Endodermal cell (in vitro differentiated cells): ENCODE measurements at regions not wholly inside any gene's neighbourhood (a gene's known extent, or its start where the extent isn't known, plus 50 kb on each side); places are given as distances from the start of the nearest gene placed in this dataset.

Source experiments
- DNase-seq: peaks from one replicate; pipeline ENCODE4 v3.0.0-alpha.2; 2017
- H3K27ac ChIP-seq: 2 replicates; pipeline ENCODE4 v1.5.1; 2013; ENCODE audit warnings: mild to moderate bottlenecking, low read depth, low read length, moderate library complexity
- H3K27me3 ChIP-seq: 2 replicates; pipeline ENCODE4 v1.6.1; 2013; ENCODE audit warnings: mild to moderate bottlenecking, low read length, moderate library complexity; ENCODE audit not compliant: insufficient read depth, control insufficient read depth, poor library complexity, severe bottlenecking
- H3K36me3 ChIP-seq: 2 replicates; pipeline ENCODE4 v1.7.0; 2013; ENCODE audit warnings: mild to moderate bottlenecking, low read length, moderate library complexity; ENCODE audit not compliant: control insufficient read depth, insufficient read depth
- H3K4me1 ChIP-seq: one replicate; pipeline ENCODE4 v1.7.0; 2013; ENCODE audit warnings: low read length; ENCODE audit not compliant: control insufficient read depth, insufficient read depth
- H3K4me3 ChIP-seq: 2 replicates; pipeline ENCODE4 v1.5.1; 2013; ENCODE audit warnings: mild to moderate bottlenecking, low read length, moderate library complexity
- H3K9ac ChIP-seq: 2 replicates; pipeline ENCODE4 v1.6.1; 2013; ENCODE audit warnings: mild to moderate bottlenecking, low read length, moderate library complexity; ENCODE audit not compliant: poor library complexity, severe bottlenecking; ENCODE audit errors: extremely low read depth
- H3K9me3 ChIP-seq: 2 replicates; pipeline ENCODE4 v1.6.1; 2013; ENCODE audit warnings: mild to moderate bottlenecking, low read length, moderate library complexity; ENCODE audit not compliant: control insufficient read depth
- H3K27ac Mint-ChIP-seq: 2 replicates; pipeline ENCODE4 v1.8.0; 2020; ENCODE audit warnings: mixed read lengths
- H3K27me3 Mint-ChIP-seq: 2 replicates; pipeline ENCODE4 v1.8.0; 2021; ENCODE audit warnings: mild to moderate bottlenecking, mixed read lengths; ENCODE audit not compliant: insufficient read depth
- H3K36me3 Mint-ChIP-seq: 2 replicates; pipeline ENCODE4 v1.8.0; 2020; ENCODE audit warnings: low read depth, mixed read lengths
- H3K4me1 Mint-ChIP-seq: 2 replicates; pipeline ENCODE4 v1.8.0; 2020; ENCODE audit warnings: mixed read lengths
- H3K4me3 Mint-ChIP-seq: 2 replicates; pipeline ENCODE4 v1.8.0; 2020; ENCODE audit warnings: mild to moderate bottlenecking, moderate library complexity, mixed read lengths
- H3K9me3 Mint-ChIP-seq: 2 replicates; pipeline ENCODE4 v1.8.0; 2020; ENCODE audit warnings: mild to moderate bottlenecking, mixed read lengths
- CTCF ChIP-seq: fragments of 200-600 bp; sonication (generic); conservative IDR thresholded peaks from 2 replicates; pipeline ENCODE4 v1.5.0; 2021; ENCODE audit warnings: antibody characterized with exemption, mild to moderate bottlenecking
- WGBS, 2 experiments: methylation state at CpG; one replicate each; pipeline versions ENCODE4 v1.1.5 to v1.1.7; 2013; ENCODE audit warnings: missing lambda C conversion rate in 2 of 2, mixed read lengths in 1 of 2; ENCODE audit not compliant: insufficient coverage in 1 of 2, insufficient read length in 1 of 2; 5-methylcytosine and 5-hydroxymethylcytosine counted together

GRCh38 chr1:234906654-234907053 is 222.0 kb downstream of the TOMM20 start:
- no peaks in the 10 kb centered on the region for H3K9me3 ChIP-seq
- H3K27ac ChIP-seq: no peak overlapping the region
- peaks cover 2% of the 10 kb centered on the region for H3K4me1 ChIP-seq
- Mint-ChIP-seq H3K27ac (no peak overlapping the region), H3K27me3 (no peaks in the 10 kb centered on the region), H3K4me1 (peaks cover 20% of the 10 kb centered on the region), H3K9me3 (no peaks in the 10 kb centered on the region), H3K4me3 (no peak overlapping the region), H3K36me3 (no peaks in the 10 kb centered on the region)
- H3K9ac ChIP-seq: no peak overlapping the region
- WGBS, 2 experiments: 85% methylated on average over 2 to 5 of the region's 5 CpGs
- DNase-seq: no peak
- H3K4me3 ChIP-seq: no peak overlapping the region
- H3K27me3 ChIP-seq: no peaks in the 10 kb centered on the region
- no peak for TF ChIP-seq CTCF
- H3K36me3 ChIP-seq: no peaks in the 10 kb centered on the region

- H3K9me3 Mint-ChIP-seq: no peaks in the 10 kb centered on the region
- H3K27ac Mint-ChIP-seq: no peak overlapping the region
- no peak overlapping the region for H3K4me3 ChIP-seq
- peaks cover 2% of the 10 kb centered on the region for H3K27me3 Mint-ChIP-seq
- WGBS, 2 experiments: 87 to 95% methylated on average over 4 to 7 of the region's 7 CpGs
- no peaks in the 10 kb centered on the region for H3K9me3 ChIP-seq
- no peaks in the 10 kb centered on the region for H3K27me3 ChIP-seq
- no peaks in the 10 kb centered on the region for H3K36me3 Mint-ChIP-seq
- H3K27ac ChIP-seq: no peak overlapping the region
- H3K4me1 Mint-ChIP-seq: peaks cover 31% of the 10 kb centered on the region
- DNase-seq: no peak
- no peak overlapping the region for H3K4me3 Mint-ChIP-seq
- TF ChIP-seq CTCF: no peak
- H3K9ac ChIP-seq: no peak overlapping the region
- no peaks in the 10 kb centered on the region for H3K36me3 ChIP-seq
- H3K4me1 ChIP-seq: peaks cover 8% of the 10 kb centered on the region
Observed at GRCh38 chr1:234902774-234903547, 225.7 kb downstream of the TOMM20 start.

- no peaks in the 10 kb centered on the region for H3K36me3 ChIP-seq
- H3K9me3 Mint-ChIP-seq: no peaks in the 10 kb centered on the region
- no peak overlapping the region for H3K27ac ChIP-seq
Observed at GRCh38 chr1:234901491-234902049, 227.1 kb downstream of the TOMM20 start.

More at GRCh38 chr1:234901491-234902049, 227.1 kb downstream of the TOMM20 start:
- H3K27me3 ChIP-seq: no peaks in the 10 kb centered on the region
- Mint-ChIP-seq H3K4me3 (no peak overlapping the region), H3K4me1 (peaks cover 23% of the 10 kb centered on the region), H3K27ac (peak overlapping the region; percentile 33), H3K27me3 (peaks cover 2% of the 10 kb centered on the region), H3K36me3 (no peaks in the 10 kb centered on the region)
- no peak for DNase-seq
- TF ChIP-seq CTCF: no peak
- H3K9ac ChIP-seq: no peak overlapping the region
- H3K4me3 ChIP-seq: no peak overlapping the region
- peaks cover 8% of the 10 kb centered on the region for H3K4me1 ChIP-seq
- no peaks in the 10 kb centered on the region for H3K9me3 ChIP-seq
- 87 to 91% methylated on average over 5 to 10 of the region's 10 CpGs for WGBS, 2 experiments
